K562 (cell line): ENCODE measurements at regions not wholly inside any gene's neighbourhood (a gene's known extent, or its start where the extent isn't known, plus 50 kb on each side); places are given as distances from the start of the nearest gene placed in this dataset.

ENCODE experiments used
- ATAC-seq: fragments of 200-7000 bp; cut with Tn5 transposase; 3 replicates; pipeline ENCODE4 v1.9.1; 2020; ENCODE audit warnings: moderate library complexity
- BruUV-seq: library from RNA; stranded (reverse); fragments of 400-500 nt; replicated peaks from 2 replicates; lab custom pipeline; 2021; lab: Mats Ljungman, UMichigan
- CTCF ChIA-PET: fragments of 300-600 bp; formaldehyde crosslinking; extraction: SDS; loops from one replicate; lab custom pipeline; 2021; ENCODE audit warnings: low intra/inter-chr PET ratio; lab: Yijun Ruan, JAX
- POLR2A ChIA-PET: fragments of 300-600, 350-650 bp; sonication (Branson Sonifier 250); formaldehyde crosslinking; extraction: SDS; loops from one replicate; lab custom pipeline; 2021; ENCODE audit warnings: antibody characterized with exemption, inconsistent platforms; lab: Yijun Ruan, JAX
- DNase-seq, 4 experiments: peaks; one replicate each; pipeline versions ENCODE4 v3.0.0 to v3.0.0-alpha.2; 2011 to 2018; ENCODE audit warnings: low spot score in 3 of 4, mixed read lengths in 3 of 4; ENCODE audit errors: extremely low read depth in 1 of 4
- FAIRE-seq: peaks from 2 replicates; lab custom pipeline; 2011; peaks lifted over from hg19 to GRCh38; lab: Jason Lieb, UNC
- H2AFZ ChIP-seq: 2 replicates; pipeline ENCODE4 v1.6.0; 2011; ENCODE audit warnings: low read depth, low read length, control low read depth, inconsistent platforms
- H3K27ac ChIP-seq: fragments of 200-600 bp; 3 replicates; pipeline ENCODE4 v1.8.0; 2011; ENCODE audit warnings: low read depth, mild to moderate bottlenecking, control low read depth, inconsistent platforms, low read length, moderate library complexity, mixed read lengths; ENCODE audit errors: extremely low read depth
- H3K27me3 ChIP-seq, 2 experiments: fragments of 300-600 bp in 1 of 2; 2 replicates in 1 of 2; 3 replicates in 1 of 2; pipeline versions ENCODE4 v1.6.0 to v1.8.0; 2011; ENCODE audit warnings: inconsistent platforms in 2 of 2, low read length in 2 of 2, mild to moderate bottlenecking in 1 of 2, mixed read lengths in 1 of 2, moderate library complexity in 1 of 2; ENCODE audit not compliant: control insufficient read depth in 2 of 2, insufficient read depth in 2 of 2
- H3K36me3 ChIP-seq: fragments of 300-600 bp; 3 replicates; pipeline ENCODE4 v1.8.0; 2011; ENCODE audit warnings: mild to moderate bottlenecking, low read length, inconsistent platforms; ENCODE audit not compliant: control insufficient read depth, insufficient read depth
- H3K4me1 ChIP-seq, 2 experiments: fragments of 200-600 bp in 1 of 2; replicated peaks in 1 of 2; 2 replicates in 1 of 2; 3 replicates in 1 of 2; pipeline versions ENCODE4 v1.5.1 to v1.8.0; 2011; ENCODE audit warnings: inconsistent platforms in 2 of 2, low read length in 2 of 2, mild to moderate bottlenecking in 1 of 2, mixed read lengths in 1 of 2, moderate library complexity in 1 of 2; ENCODE audit not compliant: control insufficient read depth in 2 of 2, insufficient read depth in 2 of 2
- H3K4me2 ChIP-seq: 2 replicates; pipeline ENCODE4 v1.6.1; 2011; ENCODE audit warnings: low read length, control low read depth, inconsistent platforms, mixed read lengths; ENCODE audit not compliant: insufficient read depth
- H3K4me3 ChIP-seq: fragments of 200-600 bp; sonication (generic), shearing (Covaris generic); 2 replicates; pipeline ENCODE4 v1.5.1; 2016; ENCODE audit warnings: control low read depth, inconsistent platforms
- H3K79me2 ChIP-seq: fragments of 200-600 bp; 3 replicates; pipeline ENCODE4 v1.8.0; 2011; ENCODE audit warnings: low read length, inconsistent platforms; ENCODE audit not compliant: control insufficient read depth, insufficient read depth
- H3K9ac ChIP-seq, 2 experiments: 2 replicates each; pipeline versions ENCODE4 v1.6.0 to v1.6.1; 2011; ENCODE audit warnings: low read depth in 2 of 2, low read length in 2 of 2, control low read depth in 1 of 2, inconsistent platforms in 1 of 2, mild to moderate bottlenecking in 1 of 2, mixed read lengths in 1 of 2; ENCODE audit not compliant: insufficient read depth in 1 of 2
- H3K9me1 ChIP-seq: one replicate; pipeline ENCODE4 v1.6.0; 2011; ENCODE audit warnings: inconsistent platforms, mild to moderate bottlenecking, low read length, moderate library complexity; ENCODE audit not compliant: control insufficient read depth, insufficient read depth
- H3K9me3 ChIP-seq: replicated peaks from 2 replicates; pipeline ENCODE4 v1.5.1; 2011; ENCODE audit warnings: low read depth, low read length, inconsistent platforms; ENCODE audit not compliant: control insufficient read depth, insufficient read depth
- H4K20me1 ChIP-seq: replicated peaks from 2 replicates; pipeline ENCODE4 v1.6.1; 2011; ENCODE audit warnings: low read length, inconsistent platforms, mixed read lengths; ENCODE audit not compliant: control insufficient read depth, insufficient read depth
- CBFB ChIP-seq: sonication (generic); formaldehyde crosslinking; IDR thresholded peaks from 2 replicates; pipeline ENCODE4 v1.4.0; 2020; ENCODE audit warnings: mild to moderate bottlenecking, missing genetic modification reagents
- GABPB1 ChIP-seq: sonication (generic); formaldehyde crosslinking; IDR thresholded peaks from 2 replicates; pipeline ENCODE4 v1.8.0; 2022; ENCODE audit warnings: mild to moderate bottlenecking, missing genetic modification reagents
- JUND ChIP-seq, 2 experiments: IDR thresholded peaks; 2 replicates in 1 of 2; 3 replicates in 1 of 2; pipeline ENCODE4 v1.6.1; 2011; ENCODE audit warnings: borderline replicate concordance in 2 of 2, low read depth in 2 of 2, low read length in 2 of 2, improper control_type of control experiment in 1 of 2, missing biosample characterization in 1 of 2, missing genetic modification characterization in 1 of 2, missing genetic modification reagents in 1 of 2
- KLF6 ChIP-seq: fragments of 250-450 bp; sonication (Bioruptor Pico); IDR thresholded peaks from 2 replicates; pipeline ENCODE4 v1.4.0; 2020; ENCODE audit warnings: mild to moderate bottlenecking, moderate library complexity, borderline replicate concordance
- MBD2 ChIP-seq: sonication (generic); IDR thresholded peaks from 2 replicates; pipeline ENCODE4 v1.6.1; 2016; ENCODE audit warnings: low read depth, borderline replicate concordance
- MTA1 ChIP-seq: fragments of 450-650 bp; IDR thresholded peaks from 2 replicates; pipeline ENCODE4 v1.6.1; 2017; ENCODE audit warnings: borderline replicate concordance
- ZBTB1 ChIP-seq: sonication (generic); formaldehyde crosslinking; IDR thresholded peaks from 2 replicates; pipeline ENCODE4 v1.8.1; 2023; ENCODE audit warnings: missing genetic modification reagents, low read depth, mild to moderate bottlenecking, borderline replicate concordance
- ZNF134 ChIP-seq: fragments of 250-450 bp; sonication (Bioruptor Pico); conservative IDR thresholded peaks from 2 replicates; pipeline ENCODE4 v1.4.0; 2020
- ZNF408 ChIP-seq: fragments of 250-450 bp; sonication (Bioruptor Pico); IDR thresholded peaks from 2 replicates; pipeline ENCODE4 v1.4.0; 2020; ENCODE audit warnings: low read depth, mild to moderate bottlenecking, moderate library complexity
- ZNF584 ChIP-seq: fragments of 200-800 bp; sonication (Bioruptor generic); IDR thresholded peaks from 2 replicates; pipeline ENCODE4 v1.6.1; 2016; ENCODE audit warnings: low read depth, mild to moderate bottlenecking, missing genetic modification characterization, missing compliant biosample characterization
- WGBS: fragments of 100-300 bp; shearing (Covaris generic); methylation state at CpG from one replicate; pipeline ENCODE4 v1.1.6; 2016; ENCODE audit warnings: low coverage, mixed read lengths; ENCODE audit not compliant: insufficient coverage; ENCODE audit errors: missing lambda C conversion rate; 5-methylcytosine and 5-hydroxymethylcytosine counted together
- in situ Hi-C: fragments of 300-500 bp; cut with MboI; formaldehyde crosslinking; loops from 4 replicates; pipeline ENCODE4 v1.15.0; 2018; ENCODE audit warnings: inconsistent platforms, mixed read lengths
- intact Hi-C: fragments of 100-400 bp; cut with micrococcal nuclease; formaldehyde crosslinking; loops from 2 replicates; pipeline ENCODE4 v1.14.2; 2022
- TF ChIP-seq, protein P1 (sequence below): fragments of 450-650 bp; IDR thresholded peaks from 2 replicates; pipeline ENCODE4 v1.6.1; 2016; ENCODE audit warnings: mild to moderate bottlenecking
- TF ChIP-seq, protein P2 (sequence below): sonication (generic); formaldehyde crosslinking; IDR thresholded peaks from 2 replicates; pipeline ENCODE4 v1.8.0; 2022; ENCODE audit warnings: mild to moderate bottlenecking, missing genetic modification reagents
- TF ChIP-seq, protein P3 (sequence below), 2 experiments: fragments of 450-650 bp in 1 of 2; IDR thresholded peaks; 2 replicates each; pipeline ENCODE4 v1.6.1; 2011 to 2017; ENCODE audit warnings: low read depth in 2 of 2, antibody characterized with exemption in 1 of 2, borderline replicate concordance in 1 of 2, low read length in 1 of 2, mild to moderate bottlenecking in 1 of 2, mixed read lengths in 1 of 2; ENCODE audit not compliant: control insufficient read depth in 1 of 2
- TF ChIP-seq, protein P4 (sequence below): sonication (generic); formaldehyde crosslinking; IDR thresholded peaks from 2 replicates; pipeline ENCODE4 v1.4.0; 2020; ENCODE audit warnings: mild to moderate bottlenecking, missing genetic modification reagents

DNA sequence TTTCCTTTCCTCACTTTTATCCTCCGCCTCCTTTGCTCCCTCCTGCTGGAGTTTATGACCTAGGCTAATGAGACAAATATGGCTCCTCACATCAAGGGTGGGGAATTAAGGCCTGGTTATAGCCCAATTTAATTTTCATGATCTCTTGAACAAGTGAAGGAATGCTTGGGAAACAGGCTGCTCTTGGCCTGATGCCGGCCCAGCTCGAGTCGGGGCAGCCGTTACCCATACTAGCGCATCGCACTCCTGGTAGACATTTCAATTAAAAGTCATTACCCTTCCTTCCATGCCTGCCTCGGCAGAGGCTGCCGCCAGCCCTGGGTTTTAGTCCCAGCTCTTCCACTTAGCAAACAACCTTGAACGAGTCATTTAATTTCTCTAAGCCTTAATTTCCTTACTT, 425.7 kb downstream of the TMEM38B start:
- WGBS, result 1% methylated on average over 10 of the region's 10 CpGs

More for the DNA sequence above, 425.7 kb downstream of the TMEM38B start:
- H3K27ac ChIP-seq, result no peak overlapping the region
- DNase-seq, result no peak
- H3K4me2 ChIP-seq, result no peak overlapping the region
- no peak overlapping the region for H3K4me3 ChIP-seq
- no peaks in the 10 kb centered on the region for H3K27me3 ChIP-seq
- ChIA-PET POLR2A (no interaction called here), CTCF (no interaction called here)
- no peaks in the 10 kb centered on the region for H3K4me1 ChIP-seq
- FAIRE-seq, result no peak
- H2AFZ ChIP-seq, result no peak overlapping the region
- no peak for ATAC-seq
- H3K9me1 ChIP-seq, result no peaks in the 10 kb centered on the region
- no peaks in the 10 kb centered on the region; the same call in 1 of the 2 replicates for H3K9me3 ChIP-seq
- H3K9ac ChIP-seq, result no peak overlapping the region
- H4K20me1 ChIP-seq, result no peaks in the 10 kb centered on the region
- no peaks in the 10 kb centered on the region for H3K36me3 ChIP-seq
- BruUV-seq, result no TSS peak
- H3K79me2 ChIP-seq, result no peaks in the 10 kb centered on the region
- in situ Hi-C loops (no loop called here), intact Hi-C loops (no loop called here)
- TF ChIP-seq ZBTB1 (CRISPR knock-in tag) (no peak), MTA1 (no peak), GABPB1 (no peak), ZNF584 (CRISPR knock-in tag) (no peak), MBD2 (no peak), ZNF408 (CRISPR knock-in tag) (no peak), JUND (IDR thresholded peaks at IDR 0.05; ENCODE audit: borderline replicate concordance, low read depth, low read length) (no peak), JUND (tag; IDR thresholded peaks at IDR 0.05; ENCODE audit: borderline replicate concordance, low read depth, low read length) (no peak), KLF6 (CRISPR knock-in tag) (no peak), ZNF134 (CRISPR knock-in tag) (no peak), CBFB (CRISPR knock-in tag) (no peak)
- TF ChIP-seq, protein P1, sequence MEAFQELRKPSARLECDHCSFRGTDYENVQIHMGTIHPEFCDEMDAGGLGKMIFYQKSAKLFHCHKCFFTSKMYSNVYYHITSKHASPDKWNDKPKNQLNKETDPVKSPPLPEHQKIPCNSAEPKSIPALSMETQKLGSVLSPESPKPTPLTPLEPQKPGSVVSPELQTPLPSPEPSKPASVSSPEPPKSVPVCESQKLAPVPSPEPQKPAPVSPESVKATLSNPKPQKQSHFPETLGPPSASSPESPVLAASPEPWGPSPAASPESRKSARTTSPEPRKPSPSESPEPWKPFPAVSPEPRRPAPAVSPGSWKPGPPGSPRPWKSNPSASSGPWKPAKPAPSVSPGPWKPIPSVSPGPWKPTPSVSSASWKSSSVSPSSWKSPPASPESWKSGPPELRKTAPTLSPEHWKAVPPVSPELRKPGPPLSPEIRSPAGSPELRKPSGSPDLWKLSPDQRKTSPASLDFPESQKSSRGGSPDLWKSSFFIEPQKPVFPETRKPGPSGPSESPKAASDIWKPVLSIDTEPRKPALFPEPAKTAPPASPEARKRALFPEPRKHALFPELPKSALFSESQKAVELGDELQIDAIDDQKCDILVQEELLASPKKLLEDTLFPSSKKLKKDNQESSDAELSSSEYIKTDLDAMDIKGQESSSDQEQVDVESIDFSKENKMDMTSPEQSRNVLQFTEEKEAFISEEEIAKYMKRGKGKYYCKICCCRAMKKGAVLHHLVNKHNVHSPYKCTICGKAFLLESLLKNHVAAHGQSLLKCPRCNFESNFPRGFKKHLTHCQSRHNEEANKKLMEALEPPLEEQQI, result no peak
- TF ChIP-seq, protein P2, sequence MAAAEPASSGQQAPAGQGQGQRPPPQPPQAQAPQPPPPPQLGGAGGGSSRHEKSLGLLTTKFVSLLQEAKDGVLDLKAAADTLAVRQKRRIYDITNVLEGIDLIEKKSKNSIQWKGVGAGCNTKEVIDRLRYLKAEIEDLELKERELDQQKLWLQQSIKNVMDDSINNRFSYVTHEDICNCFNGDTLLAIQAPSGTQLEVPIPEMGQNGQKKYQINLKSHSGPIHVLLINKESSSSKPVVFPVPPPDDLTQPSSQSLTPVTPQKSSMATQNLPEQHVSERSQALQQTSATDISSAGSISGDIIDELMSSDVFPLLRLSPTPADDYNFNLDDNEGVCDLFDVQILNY (CRISPR knock-in tag), result no peak
- TF ChIP-seq, protein P3, sequence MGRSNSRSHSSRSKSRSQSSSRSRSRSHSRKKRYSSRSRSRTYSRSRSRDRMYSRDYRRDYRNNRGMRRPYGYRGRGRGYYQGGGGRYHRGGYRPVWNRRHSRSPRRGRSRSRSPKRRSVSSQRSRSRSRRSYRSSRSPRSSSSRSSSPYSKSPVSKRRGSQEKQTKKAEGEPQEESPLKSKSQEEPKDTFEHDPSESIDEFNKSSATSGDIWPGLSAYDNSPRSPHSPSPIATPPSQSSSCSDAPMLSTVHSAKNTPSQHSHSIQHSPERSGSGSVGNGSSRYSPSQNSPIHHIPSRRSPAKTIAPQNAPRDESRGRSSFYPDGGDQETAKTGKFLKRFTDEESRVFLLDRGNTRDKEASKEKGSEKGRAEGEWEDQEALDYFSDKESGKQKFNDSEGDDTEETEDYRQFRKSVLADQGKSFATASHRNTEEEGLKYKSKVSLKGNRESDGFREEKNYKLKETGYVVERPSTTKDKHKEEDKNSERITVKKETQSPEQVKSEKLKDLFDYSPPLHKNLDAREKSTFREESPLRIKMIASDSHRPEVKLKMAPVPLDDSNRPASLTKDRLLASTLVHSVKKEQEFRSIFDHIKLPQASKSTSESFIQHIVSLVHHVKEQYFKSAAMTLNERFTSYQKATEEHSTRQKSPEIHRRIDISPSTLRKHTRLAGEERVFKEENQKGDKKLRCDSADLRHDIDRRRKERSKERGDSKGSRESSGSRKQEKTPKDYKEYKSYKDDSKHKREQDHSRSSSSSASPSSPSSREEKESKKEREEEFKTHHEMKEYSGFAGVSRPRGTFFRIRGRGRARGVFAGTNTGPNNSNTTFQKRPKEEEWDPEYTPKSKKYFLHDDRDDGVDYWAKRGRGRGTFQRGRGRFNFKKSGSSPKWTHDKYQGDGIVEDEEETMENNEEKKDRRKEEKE (IDR thresholded peaks at IDR 0.05; ENCODE audit: borderline replicate concordance in 1 of 2, control insufficient read depth in 1 of 2, low read depth in 2 of 2, low read length in 1 of 2), result no peak
- TF ChIP-seq, protein P4, sequence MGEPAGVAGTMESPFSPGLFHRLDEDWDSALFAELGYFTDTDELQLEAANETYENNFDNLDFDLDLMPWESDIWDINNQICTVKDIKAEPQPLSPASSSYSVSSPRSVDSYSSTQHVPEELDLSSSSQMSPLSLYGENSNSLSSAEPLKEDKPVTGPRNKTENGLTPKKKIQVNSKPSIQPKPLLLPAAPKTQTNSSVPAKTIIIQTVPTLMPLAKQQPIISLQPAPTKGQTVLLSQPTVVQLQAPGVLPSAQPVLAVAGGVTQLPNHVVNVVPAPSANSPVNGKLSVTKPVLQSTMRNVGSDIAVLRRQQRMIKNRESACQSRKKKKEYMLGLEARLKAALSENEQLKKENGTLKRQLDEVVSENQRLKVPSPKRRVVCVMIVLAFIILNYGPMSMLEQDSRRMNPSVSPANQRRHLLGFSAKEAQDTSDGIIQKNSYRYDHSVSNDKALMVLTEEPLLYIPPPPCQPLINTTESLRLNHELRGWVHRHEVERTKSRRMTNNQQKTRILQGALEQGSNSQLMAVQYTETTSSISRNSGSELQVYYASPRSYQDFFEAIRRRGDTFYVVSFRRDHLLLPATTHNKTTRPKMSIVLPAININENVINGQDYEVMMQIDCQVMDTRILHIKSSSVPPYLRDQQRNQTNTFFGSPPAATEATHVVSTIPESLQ (CRISPR knock-in tag), result no peak
